T-helper 1 cell treated with Interleukin-12 subunit alpha and Interleukin-12 subunit beta and Interleukin-4 antibody, amounts not matched to agents 30 ng/mL and 1 ng/mL, for 36 hours (primary cell): ENCODE measurements at regions not wholly inside any gene's neighbourhood (a gene's known extent, or its start where the extent isn't known, plus 50 kb on each side); places are given as distances from the start of the nearest gene placed in this dataset.

Experiments used
- intact Hi-C: fragments of 100-400 bp; cut with micrococcal nuclease; formaldehyde crosslinking; loops from one replicate; pipeline ENCODE4 v1.15.1; 2024

DNA sequence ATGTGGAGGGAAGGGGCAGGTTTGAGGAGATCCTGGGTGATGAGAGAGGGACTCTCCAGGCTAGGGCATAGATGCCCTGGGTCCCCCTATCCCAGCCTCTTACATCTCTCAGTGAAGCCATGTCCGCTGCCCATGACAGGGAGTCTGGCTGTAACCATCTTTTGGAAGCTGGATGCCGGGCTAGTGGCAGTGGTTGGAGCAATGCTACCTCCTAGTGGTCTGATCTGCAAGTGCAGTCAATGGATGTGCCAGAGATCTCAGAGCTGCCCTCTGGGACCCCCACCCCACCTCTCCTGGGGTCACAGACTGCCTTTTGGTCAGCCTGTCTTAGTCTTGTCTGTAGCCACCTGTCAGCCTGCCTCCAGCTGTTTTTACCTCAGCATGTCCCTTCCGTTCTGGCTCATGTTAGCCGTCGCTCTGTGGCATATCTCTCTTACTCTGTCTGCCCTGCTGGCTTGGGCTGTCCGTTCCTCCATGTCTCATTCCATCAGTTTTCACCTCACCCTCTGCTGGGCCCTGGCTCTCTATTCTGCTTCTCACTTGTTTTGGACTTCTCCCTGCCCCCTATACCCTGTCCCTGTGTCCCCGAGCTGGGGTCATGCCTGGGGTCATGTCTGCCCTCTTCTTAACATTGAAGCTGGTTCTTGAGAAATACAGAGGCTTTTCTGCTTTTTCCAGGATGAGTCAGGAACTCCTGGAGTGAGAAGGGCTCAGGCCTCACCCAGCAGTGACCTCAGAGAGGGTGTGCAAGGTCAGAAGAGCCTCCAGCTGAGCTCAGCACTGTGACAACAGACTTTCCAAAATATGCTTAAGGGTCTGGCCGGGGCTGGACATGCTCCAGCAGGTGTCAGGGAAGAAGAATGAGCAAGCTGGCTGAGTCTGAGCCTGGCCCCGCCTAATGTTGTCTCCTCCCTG is 52.0 kb upstream of the THY1 start:
- intact Hi-C loops = no loop called here

DNA sequence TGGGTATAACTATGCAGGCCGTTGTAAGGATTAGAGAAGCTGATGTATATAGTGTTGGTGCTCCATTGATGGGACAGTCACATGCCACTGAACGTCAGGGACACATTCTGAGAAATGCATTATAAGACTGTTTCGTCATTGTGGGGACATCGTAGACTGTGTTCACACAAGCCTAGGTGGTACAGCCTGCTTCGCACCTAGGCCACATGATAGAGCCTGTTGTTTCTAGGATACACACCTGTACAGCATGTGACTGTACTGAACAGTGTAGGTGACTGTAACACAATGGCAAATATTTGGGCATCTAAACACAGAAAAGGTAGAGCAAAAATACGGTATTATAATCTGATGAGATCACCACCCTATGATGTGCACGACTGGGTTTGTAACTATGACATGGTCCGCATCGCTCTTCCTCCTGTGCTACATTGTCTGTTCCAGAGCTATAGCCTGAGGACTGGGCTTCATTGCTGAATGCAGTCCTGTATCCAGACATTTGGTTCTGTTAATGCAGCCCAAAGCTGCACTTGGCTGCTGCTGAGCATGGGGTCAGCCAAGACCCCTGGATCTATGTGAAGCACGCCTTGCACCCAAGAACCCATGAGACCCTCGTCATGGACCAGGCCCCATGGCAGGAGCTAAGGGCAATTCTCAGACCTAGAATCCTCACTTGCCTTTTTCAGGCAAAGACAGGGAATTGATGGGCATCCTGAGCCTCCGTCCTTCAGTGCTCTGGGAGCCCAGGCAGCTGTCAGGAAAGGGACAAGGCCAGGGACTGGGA is 51.1 kb upstream of the THY1 start:
- intact Hi-C loops = no loop called here

DNA sequence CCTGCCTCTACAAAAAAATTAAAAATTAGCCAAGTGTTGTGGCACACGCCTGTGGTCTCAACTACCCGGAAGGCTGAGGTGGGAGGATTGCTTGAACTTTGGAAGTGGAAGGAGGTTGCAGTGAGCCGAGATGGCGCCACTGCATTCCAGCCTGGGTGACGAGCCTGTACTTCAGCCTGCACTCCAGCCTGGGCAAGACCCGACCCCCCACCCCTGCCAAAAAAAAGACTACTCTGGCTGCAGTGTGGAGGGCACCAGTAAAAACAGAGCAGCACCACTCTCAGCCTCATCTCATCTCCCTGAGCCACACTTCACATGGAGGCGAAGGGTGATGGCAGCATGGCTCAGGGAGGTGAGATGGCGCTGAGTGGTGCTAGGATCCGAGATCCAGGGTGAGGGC is 50.3 kb upstream of the THY1 start:
- intact Hi-C loops = no loop called here

DNA sequence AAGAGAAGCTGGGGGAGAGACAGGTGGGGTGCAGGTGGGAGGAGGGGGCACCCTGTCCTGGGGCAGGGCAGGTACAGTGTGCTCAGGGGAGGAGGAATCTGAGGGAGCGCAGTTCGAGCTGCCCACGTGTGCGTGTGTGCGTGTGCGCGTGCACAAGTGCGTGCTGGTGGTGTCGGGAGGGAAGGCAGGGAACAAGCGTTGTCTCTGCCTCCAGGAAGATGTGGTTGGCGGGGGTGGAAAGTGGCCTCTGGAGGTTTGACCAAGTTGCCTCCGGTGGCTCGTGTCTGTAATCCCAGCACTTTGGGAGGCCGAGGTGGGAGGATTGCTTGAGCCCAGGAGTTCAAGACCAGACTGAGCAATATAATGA is 49.9 kb upstream of the THY1 start:
- intact Hi-C loops = no loop called here
